IMR-90 (cell line): ENCODE measurements at regions not wholly inside any gene's neighbourhood (a gene's known extent, or its start where the extent isn't known, plus 50 kb on each side); places are given as distances from the start of the nearest gene placed in this dataset.

ENCODE experiments used
- ATAC-seq: fragments of 200-7000 bp; cut with Tn5 transposase; 2 replicates; pipeline ENCODE4 v1.9.1; 2020; ENCODE audit warnings: low read depth, mild to moderate bottlenecking, moderate library complexity
- BruUV-seq: library from RNA; stranded (reverse); fragments of 400-500 nt; replicated peaks from 2 replicates; lab custom pipeline; 2021; lab: Mats Ljungman, UMichigan
- CTCF ChIA-PET: fragments of 300-600 bp; formaldehyde crosslinking; extraction: SDS; loops from one replicate; lab custom pipeline; 2021; ENCODE audit warnings: antibody characterized with exemption; lab: Yijun Ruan, JAX
- POLR2A ChIA-PET: fragments of 300-600 bp; sonication (Branson Sonifier 250); formaldehyde crosslinking; loops from one replicate; lab custom pipeline; 2022; ENCODE audit warnings: antibody characterized with exemption; ENCODE audit not compliant: unreplicated experiment; lab: Charles Lee
- DNase-seq: peaks from one replicate; pipeline ENCODE4 v3.0.0; 2013
- H2AFZ ChIP-seq: replicated peaks from 2 replicates; pipeline ENCODE3; 2013; ENCODE audit warnings: low read length, mild to moderate bottlenecking; ENCODE audit not compliant: poor library complexity
- H2AK5ac ChIP-seq: 2 replicates; pipeline ENCODE4 v1.6.1; 2013; ENCODE audit warnings: low read depth, low read length, inconsistent platforms
- H2AK9ac ChIP-seq: replicated peaks from 2 replicates; pipeline ENCODE3; 2013; ENCODE audit warnings: mild to moderate bottlenecking, low read depth, low read length, moderate library complexity; ENCODE audit not compliant: poor library complexity
- H2BK120ac ChIP-seq: 2 replicates; pipeline ENCODE4 v1.6.1; 2013; ENCODE audit warnings: low read depth, low read length, inconsistent platforms
- H2BK15ac ChIP-seq: 3 replicates; pipeline ENCODE4 v1.6.1; 2013; ENCODE audit warnings: low read depth, low read length, inconsistent platforms
- H2BK20ac ChIP-seq: 2 replicates; pipeline ENCODE4 v1.6.1; 2013; ENCODE audit warnings: low read depth, mild to moderate bottlenecking, inconsistent platforms, low read length, moderate library complexity
- H2BK5ac ChIP-seq: 2 replicates; pipeline ENCODE4 v1.6.1; 2013; ENCODE audit warnings: mild to moderate bottlenecking, low read depth, low read length, inconsistent platforms; ENCODE audit not compliant: poor library complexity, severe bottlenecking
- H3K14ac ChIP-seq: replicated peaks from 2 replicates; pipeline ENCODE4 v1.6.1; 2013; ENCODE audit warnings: low read depth, low read length, inconsistent platforms
- H3K18ac ChIP-seq: 2 replicates; pipeline ENCODE4 v1.6.1; 2013; ENCODE audit warnings: low read depth, low read length, control low read depth
- H3K23ac ChIP-seq: 2 replicates; pipeline ENCODE4 v1.6.1; 2013; ENCODE audit warnings: low read depth, low read length, inconsistent platforms
- H3K27ac ChIP-seq: 2 replicates; pipeline ENCODE4 v1.5.1; 2013; ENCODE audit warnings: mild to moderate bottlenecking, control low read depth, low read length; ENCODE audit not compliant: insufficient read depth
- H3K27me3 ChIP-seq: 2 replicates; pipeline ENCODE4 v1.6.1; 2013; ENCODE audit warnings: low read length; ENCODE audit not compliant: control insufficient read depth, insufficient read depth
- H3K36me3 ChIP-seq: 2 replicates; pipeline ENCODE4 v1.6.1; 2013; ENCODE audit warnings: low read length, mixed read lengths; ENCODE audit not compliant: control insufficient read depth, insufficient read depth
- H3K4ac ChIP-seq: 2 replicates; pipeline ENCODE4 v1.6.1; 2013; ENCODE audit warnings: low read depth, low read length, inconsistent platforms
- H3K4me1 ChIP-seq: 2 replicates; pipeline ENCODE4 v1.6.1; 2013; ENCODE audit warnings: low read length, mixed read lengths; ENCODE audit not compliant: control insufficient read depth, insufficient read depth
- H3K4me2 ChIP-seq: 2 replicates; pipeline ENCODE4 v1.6.1; 2013; ENCODE audit warnings: low read depth, mild to moderate bottlenecking, control low read depth, low read length, moderate library complexity
- H3K4me3 ChIP-seq: 2 replicates; pipeline ENCODE4 v1.5.1; 2013; ENCODE audit warnings: low read depth, mild to moderate bottlenecking, control low read depth, low read length, moderate library complexity; ENCODE audit not compliant: insufficient read depth
- H3K56ac ChIP-seq: 2 replicates; pipeline ENCODE4 v1.6.1; 2013; ENCODE audit warnings: low read length, inconsistent platforms; ENCODE audit not compliant: insufficient read depth; ENCODE audit errors: extremely low read depth
- H3K79me1 ChIP-seq, 2 experiments: 2 replicates each; pipeline ENCODE4 v1.6.1; 2013; ENCODE audit warnings: low read length in 2 of 2, inconsistent platforms in 1 of 2, low read depth in 1 of 2
- H3K9ac ChIP-seq: 2 replicates; pipeline ENCODE4 v1.6.1; 2013; ENCODE audit warnings: low read depth, low read length, control low read depth
- H3K9me1 ChIP-seq: 2 replicates; pipeline ENCODE4 v1.6.1; 2013; ENCODE audit warnings: low read length, inconsistent platforms; ENCODE audit not compliant: insufficient read depth
- H3K9me3 ChIP-seq: 2 replicates; pipeline ENCODE4 v1.6.1; 2013; ENCODE audit warnings: low read length; ENCODE audit not compliant: control insufficient read depth, insufficient read depth
- H4K20me1 ChIP-seq: 2 replicates; pipeline ENCODE4 v1.6.1; 2013; ENCODE audit warnings: low read length, inconsistent platforms; ENCODE audit not compliant: insufficient read depth
- H4K5ac ChIP-seq: 2 replicates; pipeline ENCODE4 v1.6.1; 2013; ENCODE audit warnings: mild to moderate bottlenecking, low read depth, low read length, control low read depth
- H4K8ac ChIP-seq, 2 experiments: 2 replicates each; pipeline ENCODE4 v1.6.1; 2013; ENCODE audit warnings: low read depth in 2 of 2, low read length in 2 of 2, control low read depth in 1 of 2, inconsistent platforms in 1 of 2
- H4K91ac ChIP-seq: 2 replicates; pipeline ENCODE4 v1.6.1; 2013; ENCODE audit warnings: low read depth, low read length, inconsistent platforms; ENCODE audit not compliant: insufficient read depth
- BHLHE40 ChIP-seq: fragments of 150-350 bp; IDR thresholded peaks from 2 replicates; pipeline ENCODE4 v1.6.1; 2016; ENCODE audit warnings: mild to moderate bottlenecking, low read depth, low read length
- CEBPB ChIP-seq: IDR thresholded peaks from 2 replicates; pipeline ENCODE4 v1.6.1; 2012; ENCODE audit warnings: low read depth, low read length, improper control_type of control experiment
- CHD1 ChIP-seq: IDR thresholded peaks from 2 replicates; pipeline ENCODE4 v1.6.1; 2012; ENCODE audit warnings: low read depth, low read length, improper control_type of control experiment
- FOS ChIP-seq: fragments of 150-350 bp; IDR thresholded peaks from 2 replicates; pipeline ENCODE4 v1.6.1; 2016; ENCODE audit warnings: low read depth, low read length
- MAFK ChIP-seq: IDR thresholded peaks from 2 replicates; pipeline ENCODE4 v1.6.1; 2012; ENCODE audit warnings: low read depth, low read length, improper control_type of control experiment
- MAZ ChIP-seq: IDR thresholded peaks from 2 replicates; pipeline ENCODE4 v1.6.1; 2012; ENCODE audit warnings: low read depth, mild to moderate bottlenecking, low read length, improper control_type of control experiment, moderate library complexity, borderline replicate concordance
- MXI1 ChIP-seq: IDR thresholded peaks from 2 replicates; pipeline ENCODE4 v1.6.1; 2012; ENCODE audit warnings: low read depth, mild to moderate bottlenecking, low read length, moderate library complexity, borderline replicate concordance
- NFE2L2 ChIP-seq: fragments of 150-350 bp; IDR thresholded peaks from 2 replicates; pipeline ENCODE4 v1.6.1; 2016; ENCODE audit warnings: low read depth, mild to moderate bottlenecking, low read length
- POLR2A ChIP-seq: IDR thresholded peaks from 2 replicates; pipeline ENCODE4 v1.6.1; 2012; ENCODE audit warnings: mild to moderate bottlenecking, low read depth, low read length
- RAD21 ChIP-seq: IDR thresholded peaks from 2 replicates; pipeline ENCODE4 v1.6.1; 2012; ENCODE audit warnings: low read length, improper control_type of control experiment
- RCOR1 ChIP-seq: IDR thresholded peaks from 2 replicates; pipeline ENCODE4 v1.6.1; 2012; ENCODE audit warnings: mild to moderate bottlenecking, low read length, improper control_type of control experiment; ENCODE audit not compliant: insufficient replicate concordance
- RFX5 ChIP-seq: IDR thresholded peaks from 2 replicates; pipeline ENCODE4 v1.8.0; 2012; ENCODE audit warnings: low read depth, mild to moderate bottlenecking, low read length, moderate library complexity
- SMC3 ChIP-seq: fragments of 150-350 bp; IDR thresholded peaks from 2 replicates; pipeline ENCODE4 v1.6.1; 2016; ENCODE audit warnings: low read depth, mild to moderate bottlenecking, antibody characterized with exemption, low read length, moderate library complexity
- WGBS, 2 experiments: methylation state at CpG; one replicate each; pipeline versions ENCODE4 v1.1.5 to v1.1.7; 2013; ENCODE audit warnings: missing lambda C conversion rate in 2 of 2; ENCODE audit not compliant: insufficient read length in 1 of 2; ENCODE audit errors: extremely low coverage in 2 of 2; 5-methylcytosine and 5-hydroxymethylcytosine counted together
- dilution Hi-C: fragments of 300-500 bp; cut with HindIII; formaldehyde crosslinking; loops from one replicate; pipeline ENCODE4 v1.14.3; 2018; ENCODE audit warnings: low sequenced_read_pairs; ENCODE audit not compliant: unreplicated experiment
- in situ Hi-C: fragments of 300-500 bp; cut with MboI; formaldehyde crosslinking; loops from 3 replicates; pipeline ENCODE4 v1.14.3; 2019; ENCODE audit warnings: low sequenced_read_pairs, inconsistent platforms, mixed read lengths
- intact Hi-C: fragments of 100-400 bp; cut with micrococcal nuclease; formaldehyde crosslinking; loops from 2 replicates; pipeline ENCODE4 v1.10.0; 2022
- TF ChIP-seq, protein P1 (sequence below): conservative IDR thresholded peaks from 2 replicates; pipeline ENCODE4 v1.5.1; 2012; ENCODE audit warnings: mild to moderate bottlenecking, low read depth, low read length, improper control_type of control experiment
- TF ChIP-seq, protein P2 (sequence below): fragments of 150-350 bp; IDR thresholded peaks from 2 replicates; pipeline ENCODE4 v1.6.1; 2017; ENCODE audit warnings: mild to moderate bottlenecking, antibody characterized with exemption, low read length, low read depth

DNA sequence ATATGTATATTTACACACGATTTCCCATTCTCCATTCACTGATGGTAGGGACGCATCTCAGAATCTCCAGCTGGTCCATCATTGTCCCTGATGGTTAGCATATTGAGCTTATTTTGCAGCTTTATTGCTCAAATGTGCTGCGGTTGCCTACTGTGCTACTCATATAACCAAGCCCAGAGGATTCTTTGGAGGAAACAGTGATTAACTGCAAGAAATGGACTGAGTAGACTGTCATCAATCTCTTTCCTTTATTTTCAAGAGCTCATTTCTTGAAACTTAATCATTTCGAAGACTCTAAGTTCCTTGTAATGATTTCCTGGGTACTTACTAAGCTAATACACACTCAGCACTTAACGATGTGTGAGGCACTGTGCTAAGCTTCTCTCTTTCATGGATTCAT is 119.0 kb downstream of the MAT2B start:
- dilution Hi-C loops (no loop called here), in situ Hi-C loops (no loop called here), intact Hi-C loops (no loop called here)
- CTCF ChIA-PET = interaction anchor here (0.9 kb wide), 1 partner anchor 38 kb away, joined by 3 read pairs; no protein-coding TSS in a partner anchor
- Histone ChIP-seq H3K9me3 (no peaks in the 10 kb centered on the region), H2BK5ac (no peak overlapping the region), H4K5ac (no peak overlapping the region), H2AK5ac (no peak overlapping the region), H2BK15ac (no peak overlapping the region), H3K4me1 (no peaks in the 10 kb centered on the region), H4K91ac (no peak overlapping the region), H3K4me3 (no peak overlapping the region), H3K4ac (no peak overlapping the region), H2BK20ac (no peak overlapping the region), H4K8ac (no peak overlapping the region), H3K9me1 (no peaks in the 10 kb centered on the region), H3K4me2 (no peak overlapping the region), H2AFZ (no peak overlapping the region), H3K56ac (no peak overlapping the region), H3K36me3 (no peaks in the 10 kb centered on the region), H3K27ac (no peak overlapping the region), H4K20me1 (no peaks in the 10 kb centered on the region), H3K18ac (no peak overlapping the region), H2BK120ac (no peak overlapping the region), H3K14ac (no peak overlapping the region), H2AK9ac (no peak overlapping the region), H3K9ac (no peak overlapping the region), H3K79me1 (no peaks in the 10 kb centered on the region), H3K23ac (no peak overlapping the region), H3K27me3 (no peaks in the 10 kb centered on the region)
- WGBS, 2 experiments = 100% methylated on average over 1 of the region's 5 CpGs; no CpG with 5 or more reads in 1 of the 2 experiments
- POLR2A ChIA-PET = no interaction called here
- no TSS peak for BruUV-seq
- DNase-seq (no peak), ATAC-seq (no peak)
- TF ChIP-seq RAD21 (no peak), NFE2L2 (no peak), MAFK (no peak), MAZ (no peak), POLR2A (no peak), BHLHE40 (no peak), CEBPB (no peak), FOS (no peak), CHD1 (no peak), MXI1 (no peak), RFX5 (no peak), SMC3 (no peak), RCOR1 (no peak)
- TF ChIP-seq, protein P1, sequence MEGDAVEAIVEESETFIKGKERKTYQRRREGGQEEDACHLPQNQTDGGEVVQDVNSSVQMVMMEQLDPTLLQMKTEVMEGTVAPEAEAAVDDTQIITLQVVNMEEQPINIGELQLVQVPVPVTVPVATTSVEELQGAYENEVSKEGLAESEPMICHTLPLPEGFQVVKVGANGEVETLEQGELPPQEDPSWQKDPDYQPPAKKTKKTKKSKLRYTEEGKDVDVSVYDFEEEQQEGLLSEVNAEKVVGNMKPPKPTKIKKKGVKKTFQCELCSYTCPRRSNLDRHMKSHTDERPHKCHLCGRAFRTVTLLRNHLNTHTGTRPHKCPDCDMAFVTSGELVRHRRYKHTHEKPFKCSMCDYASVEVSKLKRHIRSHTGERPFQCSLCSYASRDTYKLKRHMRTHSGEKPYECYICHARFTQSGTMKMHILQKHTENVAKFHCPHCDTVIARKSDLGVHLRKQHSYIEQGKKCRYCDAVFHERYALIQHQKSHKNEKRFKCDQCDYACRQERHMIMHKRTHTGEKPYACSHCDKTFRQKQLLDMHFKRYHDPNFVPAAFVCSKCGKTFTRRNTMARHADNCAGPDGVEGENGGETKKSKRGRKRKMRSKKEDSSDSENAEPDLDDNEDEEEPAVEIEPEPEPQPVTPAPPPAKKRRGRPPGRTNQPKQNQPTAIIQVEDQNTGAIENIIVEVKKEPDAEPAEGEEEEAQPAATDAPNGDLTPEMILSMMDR = no peak
- TF ChIP-seq, protein P2, sequence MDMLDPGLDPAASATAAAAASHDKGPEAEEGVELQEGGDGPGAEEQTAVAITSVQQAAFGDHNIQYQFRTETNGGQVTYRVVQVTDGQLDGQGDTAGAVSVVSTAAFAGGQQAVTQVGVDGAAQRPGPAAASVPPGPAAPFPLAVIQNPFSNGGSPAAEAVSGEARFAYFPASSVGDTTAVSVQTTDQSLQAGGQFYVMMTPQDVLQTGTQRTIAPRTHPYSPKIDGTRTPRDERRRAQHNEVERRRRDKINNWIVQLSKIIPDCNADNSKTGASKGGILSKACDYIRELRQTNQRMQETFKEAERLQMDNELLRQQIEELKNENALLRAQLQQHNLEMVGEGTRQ = no peak
